ENCODE measurements at regions not wholly inside any gene's neighbourhood (a gene's known extent, or its start where the extent isn't known, plus 50 kb on each side); places are given as distances from the start of the nearest gene placed in this dataset.

- H3K27ac ChIP-seq (ENCODE audit: low read depth in 1 of 2, low read length in 2 of 2): no peak overlapping the region
- no peaks in the 10 kb centered on the region for H3K27me3 ChIP-seq (ENCODE audit: control insufficient read depth in 1 of 2, insufficient read depth in 2 of 2, low read length in 1 of 2)
- 13 to 15% methylated on average over 6 of the region's 6 CpGs for WGBS, 2 donors
- ATAC-seq (ENCODE audit: low FRiP score): peak; percentile 55
- no peaks in the 10 kb centered on the region for H3K36me3 ChIP-seq (ENCODE audit: control insufficient read depth in 1 of 2, insufficient read depth in 2 of 2, low read length in 1 of 2)
- no peaks in the 10 kb centered on the region for H3K4me1 ChIP-seq (ENCODE audit: control insufficient read depth in 1 of 2, insufficient read depth in 2 of 2, low read length in 2 of 2)
- intact Hi-C loops (cut with DNase I): loop anchor here (2.0 to 10.0 kb wide), 3 partner anchors 814 to 917 kb away; no protein-coding TSS in a partner anchor
- H3K9me3 ChIP-seq (ENCODE audit: control insufficient read depth, low read length): no peaks in the 10 kb centered on the region
- DNase-seq: no peak
- H3K4me3 ChIP-seq (ENCODE audit: low read length in 2 of 2): no peak overlapping the region
Observed at GRCh38 chr3:157618075-157618760, 115.0 kb upstream of the VEPH1 start.

GRCh38 chr3:157614896-157615295 is 111.7 kb upstream of the VEPH1 start:
- WGBS, 2 donors: 71 to 74% methylated on average over 2 of the region's 2 CpGs
- no peak for ATAC-seq (ENCODE audit: low FRiP score)
- intact Hi-C loops (cut with DNase I): loop anchor here in 1 of 2 donors (5.0 to 10.0 kb wide), 2 partner anchors 817 to 920 kb away; no protein-coding TSS in a partner anchor

GRCh38 chr3:157611536-157612076 is 108.4 kb upstream of the VEPH1 start:
- no peaks in the 10 kb centered on the region for H3K36me3 ChIP-seq (ENCODE audit: control insufficient read depth in 1 of 2, insufficient read depth in 2 of 2, low read length in 1 of 2)
- no peaks in the 10 kb centered on the region for H3K4me1 ChIP-seq (ENCODE audit: control insufficient read depth in 1 of 2, insufficient read depth in 2 of 2, low read length in 2 of 2)
- H3K4me3 ChIP-seq (ENCODE audit: low read length in 2 of 2): no peak overlapping the region
- 92 to 95% methylated on average over 4 of the region's 4 CpGs for WGBS, 2 donors
- no peak overlapping the region for H3K27ac ChIP-seq (ENCODE audit: low read depth in 1 of 2, low read length in 2 of 2)
- ATAC-seq (ENCODE audit: low FRiP score) (no peak), DNase-seq (no peak)
- intact Hi-C loops (cut with DNase I): loop anchor here in 1 of 2 donors (10.0 kb wide), 1 partner anchor 923 kb away; no protein-coding TSS in a partner anchor
- no peaks in the 10 kb centered on the region for H3K27me3 ChIP-seq (ENCODE audit: control insufficient read depth in 1 of 2, insufficient read depth in 2 of 2, low read length in 1 of 2)
- H3K9me3 ChIP-seq (ENCODE audit: control insufficient read depth, low read length): no peaks in the 10 kb centered on the region

More at GRCh38 chr3:157614896-157615295, 111.7 kb upstream of the VEPH1 start:
- H3K36me3 ChIP-seq (ENCODE audit: control insufficient read depth in 1 of 2, insufficient read depth in 2 of 2, low read length in 1 of 2): no peaks in the 10 kb centered on the region
- H3K27ac ChIP-seq (ENCODE audit: low read depth in 1 of 2, low read length in 2 of 2): no peak overlapping the region
- H3K27me3 ChIP-seq (ENCODE audit: control insufficient read depth in 1 of 2, insufficient read depth in 2 of 2, low read length in 1 of 2): no peaks in the 10 kb centered on the region
- H3K9me3 ChIP-seq (ENCODE audit: control insufficient read depth, low read length): no peaks in the 10 kb centered on the region
- DNase-seq: no peak
- no peak overlapping the region for H3K4me3 ChIP-seq (ENCODE audit: low read length in 2 of 2)
- no peaks in the 10 kb centered on the region for H3K4me1 ChIP-seq (ENCODE audit: control insufficient read depth in 1 of 2, insufficient read depth in 2 of 2, low read length in 2 of 2)

GRCh38 chr3:157610876-157611535 is 107.8 kb upstream of the VEPH1 start:
- no peak for ATAC-seq (ENCODE audit: low FRiP score)
- no peaks in the 10 kb centered on the region for H3K4me1 ChIP-seq (ENCODE audit: control insufficient read depth in 1 of 2, insufficient read depth in 2 of 2, low read length in 2 of 2)
- H3K36me3 ChIP-seq (ENCODE audit: control insufficient read depth in 1 of 2, insufficient read depth in 2 of 2, low read length in 1 of 2): no peaks in the 10 kb centered on the region
- DNase-seq: no peak
- H3K27me3 ChIP-seq (ENCODE audit: control insufficient read depth in 1 of 2, insufficient read depth in 2 of 2, low read length in 1 of 2): no peaks in the 10 kb centered on the region
- intact Hi-C loops (cut with DNase I): loop anchor here in 1 of 2 donors (10.0 kb wide), 1 partner anchor 924 kb away; no protein-coding TSS in a partner anchor
- WGBS, 2 donors: 93% methylated on average over 7 of the region's 7 CpGs
- no peak overlapping the region for H3K27ac ChIP-seq (ENCODE audit: low read depth in 1 of 2, low read length in 2 of 2)
- no peak overlapping the region for H3K4me3 ChIP-seq (ENCODE audit: low read length in 2 of 2)
- H3K9me3 ChIP-seq (ENCODE audit: control insufficient read depth, low read length): no peaks in the 10 kb centered on the region

- DNase-seq (no peak), ATAC-seq (ENCODE audit: low FRiP score) (no peak)
- intact Hi-C loops (cut with DNase I): no loop called here
- H3K4me3 ChIP-seq (ENCODE audit: low read length in 2 of 2): no peak overlapping the region
- no peaks in the 10 kb centered on the region for H3K27me3 ChIP-seq (ENCODE audit: control insufficient read depth in 1 of 2, insufficient read depth in 2 of 2, low read length in 1 of 2)
- 51 to 58% methylated on average over 9 of the region's 9 CpGs for WGBS, 2 donors
- no peaks in the 10 kb centered on the region for H3K4me1 ChIP-seq (ENCODE audit: control insufficient read depth in 1 of 2, insufficient read depth in 2 of 2, low read length in 2 of 2)
- no peaks in the 10 kb centered on the region for H3K9me3 ChIP-seq (ENCODE audit: control insufficient read depth, low read length)
- H3K27ac ChIP-seq (ENCODE audit: low read depth in 1 of 2, low read length in 2 of 2): no peak overlapping the region
- H3K36me3 ChIP-seq (ENCODE audit: control insufficient read depth in 1 of 2, insufficient read depth in 2 of 2, low read length in 1 of 2): no peaks in the 10 kb centered on the region
Observed at GRCh38 chr3:157607826-157608405, 104.7 kb upstream of the VEPH1 start.

- no peak for DNase-seq
- ATAC-seq (ENCODE audit: low FRiP score): no peak
- no peaks in the 10 kb centered on the region for H3K36me3 ChIP-seq (ENCODE audit: control insufficient read depth in 1 of 2, insufficient read depth in 2 of 2, low read length in 1 of 2)
- intact Hi-C loops (cut with DNase I): no loop called here
- no peaks in the 10 kb centered on the region for H3K27me3 ChIP-seq (ENCODE audit: control insufficient read depth in 1 of 2, insufficient read depth in 2 of 2, low read length in 1 of 2)
- no peak overlapping the region for H3K27ac ChIP-seq (ENCODE audit: low read depth in 1 of 2, low read length in 2 of 2)
- H3K4me1 ChIP-seq (ENCODE audit: control insufficient read depth in 1 of 2, insufficient read depth in 2 of 2, low read length in 2 of 2): no peaks in the 10 kb centered on the region
- 61 to 62% methylated on average over 4 of the region's 4 CpGs for WGBS, 2 donors
- H3K9me3 ChIP-seq (ENCODE audit: control insufficient read depth, low read length): no peaks in the 10 kb centered on the region
- H3K4me3 ChIP-seq (ENCODE audit: low read length in 2 of 2): no peak overlapping the region
Observed at GRCh38 chr3:157606852-157607197, 103.6 kb upstream of the VEPH1 start.

- peak; percentile 64 for ATAC-seq (ENCODE audit: low FRiP score)
- Histone ChIP-seq H3K27me3 (ENCODE audit: control insufficient read depth in 1 of 2, insufficient read depth in 2 of 2, low read length in 1 of 2) (no peaks in the 10 kb centered on the region), H3K27ac (ENCODE audit: low read depth in 1 of 2, low read length in 2 of 2) (no peak overlapping the region), H3K36me3 (ENCODE audit: control insufficient read depth in 1 of 2, insufficient read depth in 2 of 2, low read length in 1 of 2) (no peaks in the 10 kb centered on the region), H3K9me3 (ENCODE audit: control insufficient read depth, low read length) (no peaks in the 10 kb centered on the region), H3K4me3 (ENCODE audit: low read length in 2 of 2) (no peak overlapping the region), H3K4me1 (ENCODE audit: control insufficient read depth in 1 of 2, insufficient read depth in 2 of 2, low read length in 2 of 2) (no peaks in the 10 kb centered on the region)
- intact Hi-C loops (cut with DNase I): no loop called here
- DNase-seq: peak; percentile 62 to 80
- WGBS, 2 donors: 38 to 41% methylated on average over 11 of the region's 11 CpGs
Observed at GRCh38 chr3:157606011-157606851, 103.0 kb upstream of the VEPH1 start.

GRCh38 chr3:157605356-157605755 is 102.1 kb upstream of the VEPH1 start:
- Histone ChIP-seq H3K4me3 (ENCODE audit: low read length in 2 of 2) (no peak overlapping the region), H3K27me3 (ENCODE audit: control insufficient read depth in 1 of 2, insufficient read depth in 2 of 2, low read length in 1 of 2) (no peaks in the 10 kb centered on the region), H3K4me1 (ENCODE audit: control insufficient read depth in 1 of 2, insufficient read depth in 2 of 2, low read length in 2 of 2) (no peaks in the 10 kb centered on the region), H3K27ac (ENCODE audit: low read depth in 1 of 2, low read length in 2 of 2) (no peak overlapping the region), H3K9me3 (ENCODE audit: control insufficient read depth, low read length) (no peaks in the 10 kb centered on the region), H3K36me3 (ENCODE audit: control insufficient read depth in 1 of 2, insufficient read depth in 2 of 2, low read length in 1 of 2) (no peaks in the 10 kb centered on the region)
- ATAC-seq (ENCODE audit: low FRiP score) (no peak), DNase-seq (no peak)
- intact Hi-C loops (cut with DNase I): no loop called here
- WGBS, 2 donors: 63 to 80% methylated on average over 3 of the region's 3 CpGs

Data from aorta (tissue), 5 donors.